Chondrocyte (in vitro differentiated cells): ENCODE measurements at regions not wholly inside any gene's neighbourhood (a gene's known extent, or its start where the extent isn't known, plus 50 kb on each side); places are given as distances from the start of the nearest gene placed in this dataset.

Experiments
- DNase-seq: peaks from one replicate; pipeline ENCODE4 v3.0.0; 2021; ENCODE audit warnings: mixed read lengths, low spot score
- H3K27ac Mint-ChIP-seq: one replicate; pipeline ENCODE4 v1.8.0; 2021; ENCODE audit warnings: mild to moderate bottlenecking, moderate library complexity, mixed read lengths; ENCODE audit not compliant: unreplicated experiment
- H3K27me3 Mint-ChIP-seq: 2 replicates; pipeline ENCODE4 v1.8.0; 2021; ENCODE audit warnings: low read depth, mixed read lengths
- H3K36me3 Mint-ChIP-seq: 2 replicates; pipeline ENCODE4 v1.8.0; 2021; ENCODE audit warnings: low read depth, mixed read lengths
- H3K4me1 Mint-ChIP-seq: 2 replicates; pipeline ENCODE4 v1.8.0; 2021; ENCODE audit warnings: low read depth, mild to moderate bottlenecking, mixed read lengths
- H3K4me3 Mint-ChIP-seq: one replicate; pipeline ENCODE4 v1.8.0; 2021; ENCODE audit warnings: mild to moderate bottlenecking, moderate library complexity, mixed read lengths; ENCODE audit not compliant: unreplicated experiment
- H3K9me3 Mint-ChIP-seq: 2 replicates; pipeline ENCODE4 v1.8.0; 2021; ENCODE audit warnings: low read depth, mixed read lengths
- TF ChIP-seq, protein P1 (sequence below): fragments of 200-600 bp; sonication (generic); IDR thresholded peaks from 2 replicates; pipeline ENCODE4 v1.5.0; 2021; ENCODE audit warnings: antibody characterized with exemption, mild to moderate bottlenecking, moderate library complexity

DNA sequence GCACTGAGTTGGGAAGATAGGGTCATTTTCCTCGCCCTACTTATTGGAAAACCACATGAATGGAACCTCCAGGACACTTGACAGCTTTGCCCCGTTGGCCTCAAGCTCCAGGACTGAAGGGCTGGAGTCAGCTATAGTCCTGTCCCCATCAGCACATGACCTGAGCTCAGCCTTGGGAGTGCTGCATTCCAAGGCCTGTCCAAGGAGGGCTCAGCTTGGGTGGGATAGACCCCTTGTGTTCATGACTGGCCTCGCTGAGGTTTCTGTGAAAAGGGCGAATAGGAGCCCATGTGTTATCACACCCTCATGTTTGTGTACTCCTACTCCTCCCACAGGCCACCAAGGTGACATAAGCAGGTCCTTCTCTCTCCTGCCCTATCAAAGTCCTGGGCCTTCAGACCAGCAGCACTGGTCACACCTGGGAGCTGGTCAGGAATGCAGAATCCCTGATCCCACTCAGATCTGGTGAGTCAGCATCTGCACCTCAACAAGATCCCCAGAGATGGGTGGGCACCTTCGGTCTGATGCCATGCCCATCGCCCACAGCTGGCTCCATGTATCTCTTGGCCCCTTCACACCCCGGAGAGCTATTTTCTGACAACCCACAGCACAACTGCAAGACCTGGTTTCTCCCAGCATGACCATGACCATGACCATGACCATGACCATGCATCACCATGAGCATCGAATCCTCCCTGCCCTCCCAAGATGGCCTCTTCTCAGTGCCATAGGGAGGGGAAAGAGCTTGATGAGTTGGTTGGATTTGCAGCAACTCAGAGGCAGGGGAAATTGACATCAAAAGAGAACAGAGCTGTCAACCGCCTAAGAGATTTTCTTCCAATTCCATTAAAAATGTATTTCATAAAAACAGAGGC lies 83.0 kb upstream of the RAB6C start:
- Mint-ChIP-seq H3K27ac (no peak overlapping the region), H3K4me1 (no peaks in the 10 kb centered on the region), H3K9me3 (peaks cover 19% of the 10 kb centered on the region), H3K4me3 (no peak overlapping the region), H3K36me3 (peaks cover 4% of the 10 kb centered on the region), H3K27me3 (peaks cover 26% of the 10 kb centered on the region)
- no peak for DNase-seq
- TF ChIP-seq, protein P1, sequence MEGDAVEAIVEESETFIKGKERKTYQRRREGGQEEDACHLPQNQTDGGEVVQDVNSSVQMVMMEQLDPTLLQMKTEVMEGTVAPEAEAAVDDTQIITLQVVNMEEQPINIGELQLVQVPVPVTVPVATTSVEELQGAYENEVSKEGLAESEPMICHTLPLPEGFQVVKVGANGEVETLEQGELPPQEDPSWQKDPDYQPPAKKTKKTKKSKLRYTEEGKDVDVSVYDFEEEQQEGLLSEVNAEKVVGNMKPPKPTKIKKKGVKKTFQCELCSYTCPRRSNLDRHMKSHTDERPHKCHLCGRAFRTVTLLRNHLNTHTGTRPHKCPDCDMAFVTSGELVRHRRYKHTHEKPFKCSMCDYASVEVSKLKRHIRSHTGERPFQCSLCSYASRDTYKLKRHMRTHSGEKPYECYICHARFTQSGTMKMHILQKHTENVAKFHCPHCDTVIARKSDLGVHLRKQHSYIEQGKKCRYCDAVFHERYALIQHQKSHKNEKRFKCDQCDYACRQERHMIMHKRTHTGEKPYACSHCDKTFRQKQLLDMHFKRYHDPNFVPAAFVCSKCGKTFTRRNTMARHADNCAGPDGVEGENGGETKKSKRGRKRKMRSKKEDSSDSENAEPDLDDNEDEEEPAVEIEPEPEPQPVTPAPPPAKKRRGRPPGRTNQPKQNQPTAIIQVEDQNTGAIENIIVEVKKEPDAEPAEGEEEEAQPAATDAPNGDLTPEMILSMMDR, result no peak

DNA sequence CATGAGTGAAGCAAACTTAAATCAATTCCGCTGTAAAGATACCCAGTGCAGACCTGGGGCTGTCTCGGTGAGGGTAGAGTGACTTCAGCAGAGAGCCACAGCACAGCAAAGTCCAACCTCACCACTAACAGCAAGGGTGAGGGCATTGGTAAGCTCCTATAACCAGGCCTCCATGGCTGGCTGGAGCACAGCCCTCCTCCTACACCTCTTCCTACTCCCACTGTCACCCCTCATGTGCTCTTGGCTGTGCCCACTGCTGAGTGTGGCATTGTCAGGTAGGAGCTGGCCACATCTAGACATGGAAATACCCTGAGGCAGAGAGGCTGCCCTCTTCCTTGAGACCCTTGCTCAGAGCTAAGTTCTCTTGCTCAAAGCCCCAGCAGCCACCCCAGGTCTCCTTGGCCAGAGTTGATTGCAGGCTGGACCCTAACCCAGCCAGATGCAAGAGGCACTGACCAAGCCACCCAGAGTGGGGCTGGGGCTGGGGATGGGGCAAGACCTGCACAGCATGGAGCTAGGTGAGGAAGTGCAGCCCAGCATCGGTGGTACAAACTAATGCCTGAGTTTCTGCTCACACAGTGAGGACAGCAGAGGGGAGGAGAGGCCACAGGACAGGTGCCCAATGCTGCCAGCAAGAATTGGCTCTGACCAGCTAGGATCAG lies 77.6 kb upstream of the RAB6C start:
- peaks cover 13% of the 10 kb centered on the region for H3K27me3 Mint-ChIP-seq
- DNase-seq, result no peak
- TF ChIP-seq, protein P1, result no peak
- peaks cover 4% of the 10 kb centered on the region for H3K36me3 Mint-ChIP-seq
- peaks cover 19% of the 10 kb centered on the region for H3K9me3 Mint-ChIP-seq
- H3K4me3 Mint-ChIP-seq, result no peak overlapping the region
- no peak overlapping the region for H3K27ac Mint-ChIP-seq
- H3K4me1 Mint-ChIP-seq, result no peaks in the 10 kb centered on the region

DNA sequence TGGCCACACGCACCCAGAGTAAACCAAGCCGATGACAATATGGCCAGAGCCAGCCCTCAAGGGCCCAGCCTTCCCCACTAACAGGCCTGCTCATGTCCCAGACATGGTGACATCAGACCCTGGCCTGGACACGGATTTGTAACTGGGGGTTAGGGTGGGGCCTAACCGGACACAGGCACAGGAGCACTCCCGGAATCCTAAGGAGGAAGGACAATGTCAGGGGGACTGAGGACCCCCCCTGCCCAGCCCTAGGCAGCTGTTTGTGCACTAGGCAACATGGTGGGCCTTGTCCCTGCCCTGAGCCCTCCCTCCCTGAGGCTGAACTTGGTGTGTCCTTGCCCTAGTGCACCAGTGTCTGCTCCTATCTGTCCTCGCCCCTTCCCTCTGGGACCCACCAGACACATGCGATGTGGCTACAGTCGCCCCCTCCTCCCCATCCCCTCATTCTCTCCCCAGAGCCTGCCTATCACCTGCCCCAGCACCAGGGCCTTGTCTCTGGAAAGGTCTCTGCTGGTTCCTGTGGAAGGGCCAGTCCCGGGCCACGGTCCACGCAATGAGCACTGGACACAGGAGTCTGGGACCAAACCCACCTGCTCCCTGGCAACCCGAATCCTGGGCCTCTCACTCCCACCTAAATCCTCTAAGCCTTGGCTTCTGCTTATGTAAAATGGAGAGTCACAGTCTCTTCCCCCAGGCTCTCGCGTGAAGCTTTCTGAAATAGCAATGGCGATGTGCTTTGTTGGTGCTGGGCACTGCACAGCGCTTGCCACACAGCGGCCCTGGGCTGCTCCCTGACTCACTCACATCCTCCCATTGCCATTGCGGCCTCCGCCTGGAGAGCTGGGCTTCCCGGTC lies 76.5 kb upstream of the RAB6C start:
- TF ChIP-seq, protein P1, result no peak
- no peak overlapping the region for H3K27ac Mint-ChIP-seq

DNA sequence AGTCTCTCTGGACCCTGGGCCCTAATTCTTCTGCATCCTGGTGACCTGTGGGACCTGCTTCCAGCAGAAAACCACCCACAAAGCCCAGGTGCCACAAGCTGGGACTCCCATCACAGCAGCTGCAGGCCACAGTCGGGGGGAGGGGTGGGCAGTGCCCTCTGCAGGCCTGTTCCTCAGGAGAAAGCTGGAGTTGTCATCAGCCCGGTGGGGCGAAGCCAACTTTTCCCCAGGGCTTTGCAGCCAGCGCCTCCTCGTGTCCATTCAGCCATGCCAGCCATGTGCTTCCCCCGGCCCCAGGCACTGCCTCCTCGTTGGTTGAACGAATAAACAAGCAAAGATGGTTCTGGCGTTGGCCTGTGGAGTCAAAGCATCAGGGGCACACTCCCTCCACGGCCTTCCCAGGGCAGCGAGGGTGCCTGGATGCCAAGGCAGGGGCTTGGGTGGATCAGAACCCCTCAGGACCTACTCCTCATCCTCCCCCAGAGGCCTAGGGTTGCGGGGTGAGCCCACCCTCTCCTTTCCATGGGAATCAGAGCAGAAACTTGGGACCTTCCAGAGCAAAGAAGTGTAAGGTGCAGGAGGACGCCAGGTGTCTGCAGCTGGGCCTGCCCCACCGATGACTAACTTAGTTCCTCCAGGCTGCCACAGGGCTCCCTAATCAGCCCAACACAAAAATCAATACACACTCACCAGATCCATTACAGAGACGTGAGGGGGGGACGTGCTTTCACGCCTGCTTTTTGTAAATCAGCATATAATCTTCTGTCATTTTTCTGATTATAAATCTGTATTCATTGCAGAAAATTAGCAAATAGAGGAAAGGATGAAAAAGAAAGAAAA lies 75.7 kb upstream of the RAB6C start:
- peaks cover 3% of the 10 kb centered on the region for H3K36me3 Mint-ChIP-seq
- H3K27ac Mint-ChIP-seq, result no peak overlapping the region
- no peaks in the 10 kb centered on the region for H3K4me1 Mint-ChIP-seq
- no peak for DNase-seq
- peaks cover 12% of the 10 kb centered on the region for H3K27me3 Mint-ChIP-seq
- H3K4me3 Mint-ChIP-seq, result no peak overlapping the region
- TF ChIP-seq, protein P1, result no peak
- H3K9me3 Mint-ChIP-seq, result peaks cover 19% of the 10 kb centered on the region

More for the DNA sequence above, 76.5 kb upstream of the RAB6C start:
- peaks cover 19% of the 10 kb centered on the region for H3K9me3 Mint-ChIP-seq
- DNase-seq, result no peak
- H3K4me3 Mint-ChIP-seq, result no peak overlapping the region
- peaks cover 16% of the 10 kb centered on the region for H3K27me3 Mint-ChIP-seq
- peaks cover 4% of the 10 kb centered on the region for H3K36me3 Mint-ChIP-seq
- H3K4me1 Mint-ChIP-seq, result no peaks in the 10 kb centered on the region
